Progenitor cell of endocrine pancreas (in vitro differentiated cells): ENCODE measurements at regions not wholly inside any gene's neighbourhood (a gene's known extent, or its start where the extent isn't known, plus 50 kb on each side); places are given as distances from the start of the nearest gene placed in this dataset.
"Not testable (repeated sequence)": the region's sequence is repeated elsewhere in the genome, so short reads cannot be mapped to it uniquely, and the experiment has no call there.

Source experiments
- DNase-seq: peaks from one replicate; pipeline ENCODE4 v3.0.0; 2021; ENCODE audit warnings: low spot score; ENCODE audit not compliant: unreplicated experiment
- H3K27ac Mint-ChIP-seq: 2 replicates; pipeline ENCODE4 v1.8.0; 2021; ENCODE audit warnings: mild to moderate bottlenecking, moderate library complexity, mixed read lengths
- H3K27me3 Mint-ChIP-seq: 2 replicates; pipeline ENCODE4 v1.8.0; 2021; ENCODE audit warnings: mixed read lengths
- H3K36me3 Mint-ChIP-seq: 2 replicates; pipeline ENCODE4 v1.8.0; 2022; ENCODE audit warnings: mixed read lengths; ENCODE audit not compliant: insufficient read depth
- H3K4me1 Mint-ChIP-seq: 2 replicates; pipeline ENCODE4 v1.8.0; 2021; ENCODE audit warnings: low read depth, mixed read lengths
- H3K4me3 Mint-ChIP-seq: 2 replicates; pipeline ENCODE4 v1.8.0; 2021; ENCODE audit warnings: low read depth, mild to moderate bottlenecking, moderate library complexity, mixed read lengths
- H3K9me3 Mint-ChIP-seq: 2 replicates; pipeline ENCODE4 v1.8.0; 2021; ENCODE audit warnings: low read depth, mixed read lengths
- CTCF ChIP-seq: fragments of 200-600 bp; sonication (generic); IDR thresholded peaks from one replicate; pipeline ENCODE4 v1.5.0; 2021; ENCODE audit warnings: antibody characterized with exemption, mild to moderate bottlenecking; ENCODE audit not compliant: unreplicated experiment

DNA sequence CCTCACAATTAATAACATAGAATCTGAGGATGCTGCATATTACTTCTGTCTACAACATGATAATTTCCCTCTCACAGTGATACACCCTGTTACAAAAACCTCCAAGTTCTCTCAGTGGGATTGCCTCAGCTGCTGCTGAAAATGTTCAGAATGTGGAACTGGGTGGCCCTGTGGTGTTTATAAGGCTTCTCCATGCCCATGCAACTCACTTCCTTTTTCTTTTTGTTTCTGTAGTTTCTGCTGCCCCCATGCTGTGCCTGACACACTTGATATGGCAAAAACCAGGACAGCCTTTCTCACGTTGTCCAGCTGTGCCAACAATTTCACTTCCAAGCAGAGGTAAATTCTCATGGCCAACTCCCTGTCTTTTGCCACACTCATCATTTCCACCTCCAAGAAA lies 206.2 kb downstream of the RPIA start:
- H3K27ac Mint-ChIP-seq: no peak overlapping the region
- no peak for DNase-seq
- H3K9me3 Mint-ChIP-seq: peaks cover 13% of the 10 kb centered on the region
- H3K4me3 Mint-ChIP-seq: no peak overlapping the region
- no peaks in the 10 kb centered on the region for H3K4me1 Mint-ChIP-seq
- no peaks in the 10 kb centered on the region for H3K36me3 Mint-ChIP-seq
- TF ChIP-seq CTCF: no peak
- H3K27me3 Mint-ChIP-seq: peaks cover 10% of the 10 kb centered on the region

GRCh38 chr2:88903749-88904353 lies 212.4 kb downstream of the RPIA start:
- Mint-ChIP-seq H3K36me3 (no peaks in the 10 kb centered on the region), H3K9me3 (peaks cover 12% of the 10 kb centered on the region), H3K4me3 (no peak overlapping the region), H3K27me3 (peaks cover 5% of the 10 kb centered on the region), H3K27ac (no peak overlapping the region), H3K4me1 (no peaks in the 10 kb centered on the region)
- peak; percentile 61 for TF ChIP-seq CTCF
- no peak for DNase-seq

- DNase-seq: no peak
- no peak for TF ChIP-seq CTCF
- Mint-ChIP-seq H3K27me3 (no peaks in the 10 kb centered on the region), H3K9me3 (peaks cover 11% of the 10 kb centered on the region), H3K4me3 (no peak overlapping the region), H3K27ac (no peak overlapping the region), H3K4me1 (no peaks in the 10 kb centered on the region), H3K36me3 (no peaks in the 10 kb centered on the region)
Observed at GRCh38 chr2:88913280-88913679, 221.8 kb downstream of the RPIA start.

DNA sequence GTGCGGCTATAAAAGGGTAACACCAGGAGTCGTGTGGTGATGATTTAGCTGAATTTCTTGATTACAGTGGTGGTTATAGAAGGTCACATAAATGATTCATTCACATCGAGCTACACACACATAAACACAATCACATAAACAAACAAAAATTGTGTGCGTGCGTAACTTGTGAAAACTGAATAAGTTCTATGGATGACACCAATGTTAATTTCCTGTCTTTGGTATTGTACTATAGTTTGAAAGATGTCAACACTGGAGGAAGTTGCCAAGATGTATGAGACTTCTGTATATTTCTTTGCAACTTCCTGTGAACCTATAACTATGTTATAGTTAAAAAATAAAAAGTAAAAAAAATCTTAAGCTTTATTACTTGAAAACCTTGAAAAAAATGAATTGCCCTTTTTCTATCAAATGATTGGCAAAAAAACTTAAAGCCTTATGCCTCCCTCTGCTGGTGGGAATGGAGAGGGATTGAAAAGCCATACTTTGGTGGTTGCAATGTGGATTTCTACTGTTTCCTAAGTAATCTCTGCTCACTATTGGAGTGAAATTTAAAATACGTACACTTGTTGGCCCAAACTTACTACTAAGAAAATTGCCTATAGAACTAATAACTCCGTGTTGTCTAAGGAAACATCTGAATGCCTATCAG lies 227.7 kb downstream of the RPIA start:
- TF ChIP-seq CTCF: peak; percentile 44
- H3K27ac Mint-ChIP-seq: no peak overlapping the region
- H3K4me1 Mint-ChIP-seq: no peaks in the 10 kb centered on the region
- no peak for DNase-seq
- peaks cover 16% of the 10 kb centered on the region for H3K9me3 Mint-ChIP-seq
- H3K4me3 Mint-ChIP-seq: no peak overlapping the region
- H3K27me3 Mint-ChIP-seq: no peaks in the 10 kb centered on the region
- H3K36me3 Mint-ChIP-seq: no peaks in the 10 kb centered on the region

- not testable (repeated sequence) for H3K36me3 Mint-ChIP-seq, H3K4me3 Mint-ChIP-seq, H3K27ac Mint-ChIP-seq, H3K4me1 Mint-ChIP-seq, DNase-seq, H3K27me3 Mint-ChIP-seq
- H3K9me3 Mint-ChIP-seq: peaks cover 24% of the 10 kb centered on the region
Observed at GRCh38 chr2:88920399-88920798, 228.9 kb downstream of the RPIA start.

DNA sequence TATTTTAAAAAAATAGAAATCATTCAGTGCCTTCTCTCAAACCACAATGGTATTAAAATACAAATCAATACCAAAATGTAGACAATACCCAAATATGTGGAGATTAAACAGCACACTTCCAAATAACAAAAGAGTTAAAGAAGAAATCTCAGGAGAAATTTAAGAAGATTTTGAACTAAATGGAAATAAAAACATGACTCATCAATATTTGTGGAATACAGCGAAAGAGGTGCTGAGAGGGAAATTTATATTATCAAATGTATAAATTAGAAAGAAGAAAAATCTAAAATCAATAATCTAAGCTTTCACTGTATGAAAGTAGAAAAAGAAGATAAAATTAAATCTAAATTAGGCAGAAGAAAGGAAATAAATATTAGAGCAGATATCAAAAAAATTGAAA lies 233.1 kb downstream of the RPIA start:
- no peaks in the 10 kb centered on the region for H3K27me3 Mint-ChIP-seq
- H3K27ac Mint-ChIP-seq: no peak overlapping the region
- no peak for DNase-seq
- H3K36me3 Mint-ChIP-seq: no peaks in the 10 kb centered on the region
- TF ChIP-seq CTCF: no peak
- H3K9me3 Mint-ChIP-seq: peaks cover 27% of the 10 kb centered on the region
- H3K4me1 Mint-ChIP-seq: no peaks in the 10 kb centered on the region
- H3K4me3 Mint-ChIP-seq: no peak overlapping the region
